Activated naive CD8-positive, alpha-beta T cell treated with anti-CD3 and anti-CD28 coated beads for 36 hours (primary cell): ENCODE measurements at regions not wholly inside any gene's neighbourhood (a gene's known extent, or its start where the extent isn't known, plus 50 kb on each side); places are given as distances from the start of the nearest gene placed in this dataset.
"Not testable (repeated sequence)": the region's sequence is repeated elsewhere in the genome, so short reads cannot be mapped to it uniquely, and the experiment has no call there.

Experiments used
- DNase-seq: peaks from one replicate; pipeline ENCODE4 v3.0.0; 2021
- H3K27ac Mint-ChIP-seq: one replicate; pipeline ENCODE4 v1.8.0; 2022; ENCODE audit warnings: mild to moderate bottlenecking, moderate library complexity, mixed read lengths
- H3K27me3 Mint-ChIP-seq: one replicate; pipeline ENCODE4 v1.8.0; 2022; ENCODE audit warnings: mild to moderate bottlenecking, mixed read lengths
- H3K36me3 Mint-ChIP-seq: one replicate; pipeline ENCODE4 v1.8.0; 2021; ENCODE audit warnings: mild to moderate bottlenecking, mixed read lengths
- H3K4me1 Mint-ChIP-seq: one replicate; pipeline ENCODE4 v1.8.0; 2021; ENCODE audit warnings: mixed read lengths
- H3K4me3 Mint-ChIP-seq: one replicate; pipeline ENCODE4 v1.8.0; 2022; ENCODE audit warnings: mild to moderate bottlenecking, moderate library complexity, mixed read lengths
- H3K9me3 Mint-ChIP-seq: one replicate; pipeline ENCODE4 v1.8.0; 2022; ENCODE audit warnings: mixed read lengths

GRCh38 chr18:10139783-10140410, 226.1 kb downstream of the VAPA start:
- no peak for DNase-seq
- Mint-ChIP-seq H3K4me1 (peaks cover 3% of the 10 kb centered on the region), H3K27ac (no peak overlapping the region)

GRCh38 chr18:10140461-10141282, 226.9 kb downstream of the VAPA start:
- no peak overlapping the region for H3K27ac Mint-ChIP-seq
- DNase-seq: no peak
- peaks cover 6% of the 10 kb centered on the region for H3K27me3 Mint-ChIP-seq
- no peaks in the 10 kb centered on the region for H3K36me3 Mint-ChIP-seq
- peaks cover 3% of the 10 kb centered on the region for H3K4me1 Mint-ChIP-seq
- H3K9me3 Mint-ChIP-seq: no peaks in the 10 kb centered on the region
- H3K4me3 Mint-ChIP-seq: no peak overlapping the region

More at GRCh38 chr18:10139783-10140410, 226.1 kb downstream of the VAPA start:
- Mint-ChIP-seq H3K4me3 (no peak overlapping the region), H3K9me3 (no peaks in the 10 kb centered on the region), H3K27me3 (peaks cover 6% of the 10 kb centered on the region), H3K36me3 (no peaks in the 10 kb centered on the region)

- no peak overlapping the region for H3K27ac Mint-ChIP-seq
- no peaks in the 10 kb centered on the region for H3K9me3 Mint-ChIP-seq
- H3K27me3 Mint-ChIP-seq: peaks cover 6% of the 10 kb centered on the region
- DNase-seq: no peak
- no peaks in the 10 kb centered on the region for H3K36me3 Mint-ChIP-seq
- H3K4me1 Mint-ChIP-seq: peaks cover 3% of the 10 kb centered on the region
- H3K4me3 Mint-ChIP-seq: no peak overlapping the region
Observed at GRCh38 chr18:10141559-10141958, 227.7 kb downstream of the VAPA start.

GRCh38 chr18:10142056-10142455, 228.2 kb downstream of the VAPA start:
- Mint-ChIP-seq H3K27me3 (peaks cover 6% of the 10 kb centered on the region), H3K9me3 (no peaks in the 10 kb centered on the region), H3K36me3 (no peaks in the 10 kb centered on the region), H3K27ac (no peak overlapping the region), H3K4me3 (no peak overlapping the region), H3K4me1 (peaks cover 3% of the 10 kb centered on the region)
- no peak for DNase-seq

- no peak for DNase-seq
- Mint-ChIP-seq H3K27me3 (peaks cover 3% of the 10 kb centered on the region), H3K9me3 (no peaks in the 10 kb centered on the region), H3K27ac (no peak overlapping the region), H3K36me3 (no peaks in the 10 kb centered on the region), H3K4me3 (no peak overlapping the region), H3K4me1 (peaks cover 3% of the 10 kb centered on the region)
Observed at GRCh38 chr18:10142496-10143160, 228.8 kb downstream of the VAPA start.

- no peak overlapping the region for H3K27ac Mint-ChIP-seq
- DNase-seq: no peak
- no peaks in the 10 kb centered on the region for H3K9me3 Mint-ChIP-seq
- H3K27me3 Mint-ChIP-seq: peaks cover 3% of the 10 kb centered on the region
- peaks cover 3% of the 10 kb centered on the region for H3K4me1 Mint-ChIP-seq
- no peaks in the 10 kb centered on the region for H3K36me3 Mint-ChIP-seq
- H3K4me3 Mint-ChIP-seq: no peak overlapping the region
Observed at GRCh38 chr18:10143596-10143995, 229.8 kb downstream of the VAPA start.

GRCh38 chr18:10145546-10145945, 231.7 kb downstream of the VAPA start:
- Mint-ChIP-seq H3K27ac (no peak overlapping the region), H3K27me3 (no peaks in the 10 kb centered on the region), H3K36me3 (no peaks in the 10 kb centered on the region), H3K4me3 (no peak overlapping the region), H3K9me3 (peaks cover 2% of the 10 kb centered on the region), H3K4me1 (no peaks in the 10 kb centered on the region)
- no peak for DNase-seq

- Mint-ChIP-seq H3K27me3 (no peaks in the 10 kb centered on the region), H3K36me3 (no peaks in the 10 kb centered on the region), H3K4me1 (no peaks in the 10 kb centered on the region), H3K4me3 (no peak overlapping the region), H3K9me3 (peaks cover 2% of the 10 kb centered on the region), H3K27ac (no peak overlapping the region)
- DNase-seq: no peak
Observed at GRCh38 chr18:10147226-10147625, 233.4 kb downstream of the VAPA start.

- no peak for DNase-seq
- no peaks in the 10 kb centered on the region for H3K27me3 Mint-ChIP-seq
- peaks cover 2% of the 10 kb centered on the region for H3K9me3 Mint-ChIP-seq
- H3K4me3 Mint-ChIP-seq: no peak overlapping the region
- no peak overlapping the region for H3K27ac Mint-ChIP-seq
- no peaks in the 10 kb centered on the region for H3K36me3 Mint-ChIP-seq
- H3K4me1 Mint-ChIP-seq: no peaks in the 10 kb centered on the region
Observed at GRCh38 chr18:10147752-10148151, 233.9 kb downstream of the VAPA start.

GRCh38 chr18:10148189-10148929, 234.5 kb downstream of the VAPA start:
- H3K4me3 Mint-ChIP-seq: no peak overlapping the region
- no peak overlapping the region for H3K27ac Mint-ChIP-seq
- DNase-seq: no peak
- H3K9me3 Mint-ChIP-seq: peaks cover 2% of the 10 kb centered on the region
- no peaks in the 10 kb centered on the region for H3K36me3 Mint-ChIP-seq
- no peaks in the 10 kb centered on the region for H3K4me1 Mint-ChIP-seq
- no peaks in the 10 kb centered on the region for H3K27me3 Mint-ChIP-seq

- Mint-ChIP-seq H3K9me3 (peaks cover 2% of the 10 kb centered on the region), H3K27ac (no peak overlapping the region), H3K27me3 (no peaks in the 10 kb centered on the region), H3K4me3 (no peak overlapping the region), H3K36me3 (no peaks in the 10 kb centered on the region), H3K4me1 (no peaks in the 10 kb centered on the region)
- DNase-seq: no peak
Observed at GRCh38 chr18:10149768-10150556, 236.1 kb downstream of the VAPA start.

- not testable (repeated sequence) for H3K36me3 Mint-ChIP-seq, H3K27me3 Mint-ChIP-seq, H3K9me3 Mint-ChIP-seq, H3K4me1 Mint-ChIP-seq, H3K4me3 Mint-ChIP-seq, DNase-seq, H3K27ac Mint-ChIP-seq
Observed at GRCh38 chr18:10150576-10150975, 236.8 kb downstream of the VAPA start.

GRCh38 chr18:10152475-10152874, 238.7 kb downstream of the VAPA start:
- no peaks in the 10 kb centered on the region for H3K27me3 Mint-ChIP-seq
- DNase-seq: no peak
- H3K9me3 Mint-ChIP-seq: peaks cover 3% of the 10 kb centered on the region
- no peaks in the 10 kb centered on the region for H3K4me1 Mint-ChIP-seq
- no peak overlapping the region for H3K27ac Mint-ChIP-seq
- no peak overlapping the region for H3K4me3 Mint-ChIP-seq
- no peaks in the 10 kb centered on the region for H3K36me3 Mint-ChIP-seq

GRCh38 chr18:10153924-10154752, 240.3 kb downstream of the VAPA start:
- Mint-ChIP-seq H3K9me3 (peaks cover 3% of the 10 kb centered on the region), H3K4me3 (no peak overlapping the region), H3K4me1 (no peaks in the 10 kb centered on the region), H3K36me3 (no peaks in the 10 kb centered on the region), H3K27me3 (no peaks in the 10 kb centered on the region), H3K27ac (no peak overlapping the region)
- DNase-seq: no peak
